Vagina (tissue), 2 donors: ENCODE measurements at regions not wholly inside any gene's neighbourhood (a gene's known extent, or its start where the extent isn't known, plus 50 kb on each side); places are given as distances from the start of the nearest gene placed in this dataset.

Source experiments
- DNase-seq, 2 donors: peaks; one replicate each; pipeline ENCODE4 v3.0.0-alpha.2; 2017; ENCODE audit errors: extremely low spot score in 2 of 2
- H3K27ac ChIP-seq: fragments of 200-600 bp; sonication (generic); one replicate; pipeline ENCODE4 v1.5.1; 2019
- H3K27me3 ChIP-seq: fragments of 200-600 bp; sonication (generic); one replicate; pipeline ENCODE4 v1.5.1; 2019
- H3K36me3 ChIP-seq, 2 donors: fragments of 200-600 bp; sonication (generic); one replicate each; pipeline ENCODE4 v1.5.1; 2017 to 2019
- H3K4me1 ChIP-seq: fragments of 200-600 bp; sonication (generic); one replicate; pipeline ENCODE4 v1.5.1; 2019
- H3K4me3 ChIP-seq, 2 donors: fragments of 200-600 bp; sonication (generic); 1 replicate in 1 of 2; 2 replicates in 1 of 2; pipeline ENCODE4 v1.5.1; 2016 to 2019
- H3K9me3 ChIP-seq: fragments of 200-600 bp; sonication (generic); one replicate; pipeline ENCODE4 v1.5.1; 2019
- POLR2A ChIP-seq, 2 donors: fragments of 450-650 bp; IDR thresholded peaks; one replicate each; pipeline ENCODE4 v1.6.1; 2017; ENCODE audit warnings: antibody characterized with exemption in 2 of 2, mild to moderate bottlenecking in 2 of 2, moderate library complexity in 2 of 2
- POLR2AphosphoS5 ChIP-seq, 2 donors: sonication (generic); formaldehyde crosslinking; IDR thresholded peaks; one replicate each; pipeline ENCODE4 v1.9.0; 2017; ENCODE audit warnings: antibody characterized with exemption in 2 of 2, mild to moderate bottlenecking in 2 of 2, low read depth in 1 of 2; ENCODE audit not compliant: insufficient read depth in 1 of 2
- intact Hi-C: fragments of 100-400 bp; cut with DNase I; formaldehyde crosslinking; loops from one replicate; pipeline ENCODE4 v1.15.1; 2023
- TF ChIP-seq, protein P1 (sequence below), 3 experiments: fragments of 450-650 bp in 2 of 3; fragments of 200-600 bp in 1 of 3; sonication (generic) in 1 of 3; IDR thresholded peaks; one replicate each; pipeline ENCODE4 v1.5.1; 2017 to 2019; ENCODE audit warnings: antibody characterized with exemption in 3 of 3, mild to moderate bottlenecking in 2 of 3, moderate library complexity in 2 of 3

DNA sequence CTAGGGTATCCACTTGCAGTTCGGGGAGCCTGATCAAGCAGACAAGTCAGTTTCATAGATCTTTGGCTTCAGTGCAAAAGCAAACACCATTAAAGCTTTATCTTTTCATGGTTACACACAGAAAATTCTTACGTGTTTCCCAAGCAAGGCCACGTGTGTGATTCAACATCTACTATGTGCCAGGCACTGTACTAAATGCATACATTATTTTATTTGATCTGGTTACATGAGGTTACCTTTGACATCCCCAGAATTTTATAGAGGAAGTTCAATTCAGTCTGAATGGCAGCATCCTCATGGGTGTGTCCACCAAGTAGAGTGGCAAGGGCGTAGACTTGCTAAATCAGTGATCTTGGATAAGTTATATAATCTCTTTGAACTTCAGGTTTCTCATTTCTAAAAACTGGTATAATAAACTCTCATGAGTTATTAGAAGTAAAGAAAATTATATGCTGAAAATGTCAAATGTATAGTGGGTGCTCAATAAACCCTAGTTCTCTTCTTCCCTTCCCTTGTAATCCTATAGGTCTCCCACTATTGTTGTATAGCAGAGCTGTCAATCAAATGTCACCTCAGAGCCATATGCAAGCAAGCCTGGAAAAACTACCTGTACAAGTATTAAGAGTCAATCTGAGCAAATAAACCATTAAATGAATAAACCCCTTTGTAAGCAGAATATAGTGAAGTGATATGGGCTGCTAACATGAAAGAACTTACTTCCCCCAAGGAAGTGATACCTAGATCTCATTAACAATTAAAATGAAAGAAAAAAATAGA lies 50.3 kb upstream of the TMX1 start:
- no peak for DNase-seq
- Histone ChIP-seq H3K4me3 (no peak overlapping the region), H3K27ac (no peak overlapping the region), H3K4me1 (no peaks in the 10 kb centered on the region), H3K9me3 (no peaks in the 10 kb centered on the region), H3K36me3 (no peaks in the 10 kb centered on the region), H3K27me3 (no peaks in the 10 kb centered on the region)
- intact Hi-C loops = no loop called here
- TF ChIP-seq POLR2A (IDR thresholded peaks at IDR 0.05) = no peak
- TF ChIP-seq, protein P1, sequence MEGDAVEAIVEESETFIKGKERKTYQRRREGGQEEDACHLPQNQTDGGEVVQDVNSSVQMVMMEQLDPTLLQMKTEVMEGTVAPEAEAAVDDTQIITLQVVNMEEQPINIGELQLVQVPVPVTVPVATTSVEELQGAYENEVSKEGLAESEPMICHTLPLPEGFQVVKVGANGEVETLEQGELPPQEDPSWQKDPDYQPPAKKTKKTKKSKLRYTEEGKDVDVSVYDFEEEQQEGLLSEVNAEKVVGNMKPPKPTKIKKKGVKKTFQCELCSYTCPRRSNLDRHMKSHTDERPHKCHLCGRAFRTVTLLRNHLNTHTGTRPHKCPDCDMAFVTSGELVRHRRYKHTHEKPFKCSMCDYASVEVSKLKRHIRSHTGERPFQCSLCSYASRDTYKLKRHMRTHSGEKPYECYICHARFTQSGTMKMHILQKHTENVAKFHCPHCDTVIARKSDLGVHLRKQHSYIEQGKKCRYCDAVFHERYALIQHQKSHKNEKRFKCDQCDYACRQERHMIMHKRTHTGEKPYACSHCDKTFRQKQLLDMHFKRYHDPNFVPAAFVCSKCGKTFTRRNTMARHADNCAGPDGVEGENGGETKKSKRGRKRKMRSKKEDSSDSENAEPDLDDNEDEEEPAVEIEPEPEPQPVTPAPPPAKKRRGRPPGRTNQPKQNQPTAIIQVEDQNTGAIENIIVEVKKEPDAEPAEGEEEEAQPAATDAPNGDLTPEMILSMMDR (IDR thresholded peaks at IDR 0.05) = no peak
- no peak for TF ChIP-seq POLR2AphosphoS5 (IDR thresholded peaks at IDR 0.05; ENCODE audit: insufficient read depth in 1 of 2, low read depth in 1 of 2)
